D721Med (cell line): ENCODE measurements at regions not wholly inside any gene's neighbourhood (a gene's known extent, or its start where the extent isn't known, plus 50 kb on each side); places are given as distances from the start of the nearest gene placed in this dataset.
"Not testable (repeated sequence)": the region's sequence is repeated elsewhere in the genome, so short reads cannot be mapped to it uniquely, and the experiment has no call there.

Experiments
- DNase-seq: peaks from one replicate; pipeline ENCODE4 v3.0.0; 2011; ENCODE audit warnings: low spot score; ENCODE audit not compliant: insufficient read length
- FAIRE-seq: peaks from 2 replicates; lab custom pipeline; 2011; peaks lifted over from hg19 to GRCh38; lab: Jason Lieb, UNC
- CTCF ChIP-seq: IDR thresholded peaks from 2 replicates; pipeline ENCODE4 v1.5.1; 2012; ENCODE audit warnings: mild to moderate bottlenecking, control low read depth; ENCODE audit not compliant: insufficient read depth; ENCODE audit errors: missing control alignments

GRCh38 chr7:22051886-22052673 lies 106.4 kb upstream of the CDCA7L start:
- no peak for TF ChIP-seq CTCF
- no peak for FAIRE-seq
- no peak for DNase-seq

GRCh38 chr7:22049766-22050500 lies 104.2 kb upstream of the CDCA7L start:
- FAIRE-seq (no peak), DNase-seq (no peak)
- TF ChIP-seq CTCF = no peak

- DNase-seq = no peak
- TF ChIP-seq CTCF = no peak
- no peak for FAIRE-seq
These were observed 97.7 kb upstream of the CDCA7L start for GRCh38 chr7:22043367-22043766.

GRCh38 chr7:22040923-22041595 lies 95.4 kb upstream of the CDCA7L start:
- DNase-seq (no peak), FAIRE-seq (no peak)
- TF ChIP-seq CTCF = no peak

GRCh38 chr7:22039670-22040069 lies 94.0 kb upstream of the CDCA7L start:
- no peak for FAIRE-seq
- no peak for DNase-seq
- no peak for TF ChIP-seq CTCF

- not testable (repeated sequence) for FAIRE-seq, DNase-seq
These were observed 86.7 kb upstream of the CDCA7L start for GRCh38 chr7:22032356-22032755.

- DNase-seq, FAIRE-seq: not testable (repeated sequence)
These were observed 83.0 kb upstream of the CDCA7L start for GRCh38 chr7:22028656-22029055.

GRCh38 chr7:22027475-22027874 lies 81.8 kb upstream of the CDCA7L start:
- DNase-seq (no peak), FAIRE-seq (no peak)
- TF ChIP-seq CTCF = no peak
